CD4-positive, alpha-beta T cell treated with Interleukin-6 at 100 ng/mL for 8 hours (primary cell): ENCODE measurements at regions not wholly inside any gene's neighbourhood (a gene's known extent, or its start where the extent isn't known, plus 50 kb on each side); places are given as distances from the start of the nearest gene placed in this dataset.
"Not testable (repeated sequence)": the region's sequence is repeated elsewhere in the genome, so short reads cannot be mapped to it uniquely, and the experiment has no call there.

Experiments used
- DNase-seq: peaks from one replicate; pipeline ENCODE4 v3.0.0-alpha.2; 2020; ENCODE audit warnings: mixed read lengths, low spot score

GRCh38 chr4:153106736-153107135 lies 97.5 kb upstream of the TRIM2 start:
- DNase-seq: not testable (repeated sequence)

- DNase-seq: no peak
Measured at GRCh38 chr4:153107246-153107645, 97.0 kb upstream of the TRIM2 start.

- DNase-seq: no peak
Measured at GRCh38 chr4:153109296-153109849, 94.9 kb upstream of the TRIM2 start.

GRCh38 chr4:153110739-153111138 lies 93.5 kb upstream of the TRIM2 start:
- no peak for DNase-seq

- DNase-seq: no peak
Measured at GRCh38 chr4:153111426-153112040, 92.7 kb upstream of the TRIM2 start.

GRCh38 chr4:153112041-153112441 lies 92.2 kb upstream of the TRIM2 start:
- DNase-seq: peak; percentile 9

GRCh38 chr4:153113061-153113837 lies 91.0 kb upstream of the TRIM2 start:
- no peak for DNase-seq

- no peak for DNase-seq
Measured at GRCh38 chr4:153113838-153114105, 90.5 kb upstream of the TRIM2 start.

- peak; percentile 69 for DNase-seq
Measured at GRCh38 chr4:153114771-153115321, 89.4 kb upstream of the TRIM2 start.

GRCh38 chr4:153115322-153116290 lies 88.6 kb upstream of the TRIM2 start:
- peak; percentile 85 for DNase-seq

GRCh38 chr4:153116291-153116680 lies 88.0 kb upstream of the TRIM2 start:
- peak; percentile 11 for DNase-seq

GRCh38 chr4:153116801-153117200 lies 87.4 kb upstream of the TRIM2 start:
- no peak for DNase-seq

- DNase-seq: no peak
Measured at GRCh38 chr4:153117554-153117953, 86.7 kb upstream of the TRIM2 start.

- no peak for DNase-seq
Measured at GRCh38 chr4:153119626-153120025, 84.6 kb upstream of the TRIM2 start.

- DNase-seq: no peak
Measured at GRCh38 chr4:153120235-153120634, 84.0 kb upstream of the TRIM2 start.

GRCh38 chr4:153122855-153123254 lies 81.4 kb upstream of the TRIM2 start:
- DNase-seq: no peak

GRCh38 chr4:153126137-153126536 lies 78.1 kb upstream of the TRIM2 start:
- DNase-seq: no peak

GRCh38 chr4:153127760-153128494 lies 76.3 kb upstream of the TRIM2 start:
- DNase-seq: peak; percentile 82

GRCh38 chr4:153131596-153131995 lies 72.6 kb upstream of the TRIM2 start:
- DNase-seq: no peak

- no peak for DNase-seq
Measured at GRCh38 chr4:153137159-153137558, 67.1 kb upstream of the TRIM2 start.
